Natural killer cell (primary cell): ENCODE measurements at regions not wholly inside any gene's neighbourhood (a gene's known extent, or its start where the extent isn't known, plus 50 kb on each side); places are given as distances from the start of the nearest gene placed in this dataset.

Experiments
- ATAC-seq, 3 donors: fragments of 150-1000 bp in 2 of 3; fragments of 200-7000 bp in 1 of 3; cut with Tn5 transposase; 1 replicate in 1 of 3; 2 replicates in 2 of 3; pipeline ENCODE4 v1.10.0; 2021; ENCODE audit warnings: mild to moderate bottlenecking in 2 of 3, moderate library complexity in 2 of 3
- DNase-seq, 2 donors: peaks; one replicate each; pipeline versions ENCODE4 v3.0.0 to v3.0.0-alpha.2; 2013 to 2021; ENCODE audit warnings: mixed read lengths in 1 of 2
- H3K27ac ChIP-seq: one replicate; pipeline ENCODE4 v1.5.1; 2013; ENCODE audit warnings: mild to moderate bottlenecking, low read length
- H3K27me3 ChIP-seq: one replicate; pipeline ENCODE4 v1.6.1; 2013; ENCODE audit warnings: low read length; ENCODE audit not compliant: control insufficient read depth, insufficient read depth
- H3K36me3 ChIP-seq: one replicate; pipeline ENCODE4 v1.6.1; 2013; ENCODE audit warnings: low read length; ENCODE audit not compliant: control insufficient read depth, insufficient read depth
- H3K4me1 ChIP-seq: one replicate; pipeline ENCODE4 v1.6.1; 2013; ENCODE audit warnings: low read length; ENCODE audit not compliant: control insufficient read depth, insufficient read depth
- H3K4me3 ChIP-seq: one replicate; pipeline ENCODE4 v1.5.1; 2013; ENCODE audit warnings: low read length
- H3K9me3 ChIP-seq: one replicate; pipeline ENCODE4 v1.6.1; 2013; ENCODE audit warnings: low read length; ENCODE audit not compliant: control insufficient read depth, insufficient read depth
- H3K27ac Mint-ChIP-seq, 2 donors: one replicate each; pipeline ENCODE4 v1.8.0; 2022; ENCODE audit warnings: mild to moderate bottlenecking in 2 of 2, mixed read lengths in 2 of 2, moderate library complexity in 1 of 2
- H3K27me3 Mint-ChIP-seq, 2 donors: one replicate each; pipeline ENCODE4 v1.8.0; 2022; ENCODE audit warnings: low read depth in 2 of 2, mixed read lengths in 2 of 2
- H3K36me3 Mint-ChIP-seq: one replicate; pipeline ENCODE4 v1.8.0; 2022; ENCODE audit warnings: mixed read lengths
- H3K4me1 Mint-ChIP-seq, 2 donors: one replicate each; pipeline ENCODE4 v1.8.0; 2022; ENCODE audit warnings: mixed read lengths in 2 of 2
- H3K4me3 Mint-ChIP-seq: one replicate; pipeline ENCODE4 v1.8.0; 2022; ENCODE audit warnings: mild to moderate bottlenecking, moderate library complexity, mixed read lengths
- H3K9me3 Mint-ChIP-seq, 2 donors: one replicate each; pipeline ENCODE4 v1.8.0; 2022; ENCODE audit warnings: mixed read lengths in 2 of 2
- WGBS: methylation state at CpG from one replicate; pipeline ENCODE4 v1.1.7; 2013; ENCODE audit warnings: missing lambda C conversion rate; ENCODE audit not compliant: insufficient coverage; 5-methylcytosine and 5-hydroxymethylcytosine counted together
- intact Hi-C: fragments of 100-400 bp; cut with micrococcal nuclease; formaldehyde crosslinking; loops from one replicate; pipeline ENCODE4 v1.14.2; 2022
- TF ChIP-seq, protein P1 (sequence below): fragments of 200-600 bp; IDR thresholded peaks from one replicate; pipeline ENCODE4 v1.8.0; 2022; ENCODE audit warnings: antibody characterized with exemption

- H3K9me3 ChIP-seq: no peaks in the 10 kb centered on the region
- no peak overlapping the region for H3K4me3 Mint-ChIP-seq
- DNase-seq: no peak
- H3K4me1 Mint-ChIP-seq: no peaks in the 10 kb centered on the region
- H3K27me3 Mint-ChIP-seq: peaks cover 4 to 17% of the 10 kb centered on the region in 2 donors
- H3K27ac ChIP-seq: no peak overlapping the region
- intact Hi-C loops: no loop called here
- no peaks in the 10 kb centered on the region for H3K27me3 ChIP-seq
- H3K36me3 ChIP-seq: no peaks in the 10 kb centered on the region
- no peaks in the 10 kb centered on the region for H3K36me3 Mint-ChIP-seq
- 19% methylated on average over 4 of the region's 4 CpGs for WGBS
- no peaks in the 10 kb centered on the region for H3K4me1 ChIP-seq
- no peak overlapping the region for H3K27ac Mint-ChIP-seq
- ATAC-seq: no peak
- H3K9me3 Mint-ChIP-seq: no peaks in the 10 kb centered on the region
- no peak overlapping the region for H3K4me3 ChIP-seq
- TF ChIP-seq, protein P1, sequence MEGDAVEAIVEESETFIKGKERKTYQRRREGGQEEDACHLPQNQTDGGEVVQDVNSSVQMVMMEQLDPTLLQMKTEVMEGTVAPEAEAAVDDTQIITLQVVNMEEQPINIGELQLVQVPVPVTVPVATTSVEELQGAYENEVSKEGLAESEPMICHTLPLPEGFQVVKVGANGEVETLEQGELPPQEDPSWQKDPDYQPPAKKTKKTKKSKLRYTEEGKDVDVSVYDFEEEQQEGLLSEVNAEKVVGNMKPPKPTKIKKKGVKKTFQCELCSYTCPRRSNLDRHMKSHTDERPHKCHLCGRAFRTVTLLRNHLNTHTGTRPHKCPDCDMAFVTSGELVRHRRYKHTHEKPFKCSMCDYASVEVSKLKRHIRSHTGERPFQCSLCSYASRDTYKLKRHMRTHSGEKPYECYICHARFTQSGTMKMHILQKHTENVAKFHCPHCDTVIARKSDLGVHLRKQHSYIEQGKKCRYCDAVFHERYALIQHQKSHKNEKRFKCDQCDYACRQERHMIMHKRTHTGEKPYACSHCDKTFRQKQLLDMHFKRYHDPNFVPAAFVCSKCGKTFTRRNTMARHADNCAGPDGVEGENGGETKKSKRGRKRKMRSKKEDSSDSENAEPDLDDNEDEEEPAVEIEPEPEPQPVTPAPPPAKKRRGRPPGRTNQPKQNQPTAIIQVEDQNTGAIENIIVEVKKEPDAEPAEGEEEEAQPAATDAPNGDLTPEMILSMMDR: no peak
Measured at GRCh38 chr20:4375881-4376280, 126.8 kb upstream of the ADRA1D start.

- no peaks in the 10 kb centered on the region for H3K36me3 ChIP-seq
- Mint-ChIP-seq H3K9me3 (no peaks in the 10 kb centered on the region), H3K4me3 (no peak overlapping the region), H3K36me3 (no peaks in the 10 kb centered on the region), H3K27me3 (peaks cover 0 to 4% of the 10 kb centered on the region in 2 donors), H3K4me1 (peaks cover 15 to 16% of the 10 kb centered on the region in 2 donors), H3K27ac (no peak overlapping the region)
- TF ChIP-seq, protein P1: no peak
- H3K4me1 ChIP-seq: peaks cover 8% of the 10 kb centered on the region
- intact Hi-C loops: no loop called here
- no peak overlapping the region for H3K27ac ChIP-seq
- no peaks in the 10 kb centered on the region for H3K9me3 ChIP-seq
- ATAC-seq (no peak), DNase-seq (no peak)
- H3K4me3 ChIP-seq: no peak overlapping the region
- WGBS: no CpG with 5 or more reads among the region's 1 CpG
- no peaks in the 10 kb centered on the region for H3K27me3 ChIP-seq
Measured at GRCh38 chr20:4373454-4373853, 124.4 kb upstream of the ADRA1D start.

DNA sequence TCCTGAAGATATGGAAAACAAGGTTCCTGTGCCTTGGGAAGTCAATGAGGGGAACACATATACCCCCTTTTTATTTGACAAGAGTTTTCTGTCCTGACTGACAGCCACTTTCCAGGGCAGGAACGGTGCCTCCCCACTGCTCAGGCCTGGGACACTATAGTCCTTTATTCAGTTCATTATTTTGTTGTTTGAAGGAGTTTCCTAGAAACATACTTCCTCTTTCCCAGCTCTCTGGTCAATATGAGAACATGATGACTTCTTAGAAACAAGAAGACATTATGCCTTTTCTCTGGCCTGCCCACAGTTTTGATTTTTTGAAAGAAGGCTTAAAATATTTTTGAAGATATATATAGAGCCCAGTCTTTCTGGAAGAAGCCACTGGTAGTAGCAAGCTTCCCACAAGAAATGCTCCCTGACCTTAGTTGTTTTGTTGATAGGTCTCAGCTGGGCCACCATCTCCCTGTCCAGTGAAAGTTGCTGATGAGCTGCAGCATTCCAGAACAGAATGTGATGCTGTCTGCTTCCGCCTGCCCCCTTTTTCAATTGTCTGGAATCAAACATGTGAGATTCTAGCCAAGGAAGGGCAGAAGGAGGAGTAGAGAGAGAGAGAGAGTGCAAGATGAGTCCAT lies 122.7 kb upstream of the ADRA1D start:
- TF ChIP-seq, protein P1: no peak
- 67% methylated on average over 2 of the region's 2 CpGs for WGBS
- no peaks in the 10 kb centered on the region for H3K27me3 ChIP-seq
- no peak overlapping the region for H3K27ac ChIP-seq
- H3K36me3 Mint-ChIP-seq: no peaks in the 10 kb centered on the region
- ATAC-seq (no peak), DNase-seq (no peak)
- no peak overlapping the region for H3K4me3 Mint-ChIP-seq
- H3K27me3 Mint-ChIP-seq: peaks cover 0 to 3% of the 10 kb centered on the region in 2 donors
- H3K4me1 Mint-ChIP-seq: peaks cover 15 to 16% of the 10 kb centered on the region in 2 donors
- intact Hi-C loops: no loop called here
- no peaks in the 10 kb centered on the region for H3K9me3 Mint-ChIP-seq
- peaks cover 8% of the 10 kb centered on the region for H3K4me1 ChIP-seq
- H3K9me3 ChIP-seq: no peaks in the 10 kb centered on the region
- no peak overlapping the region for H3K27ac Mint-ChIP-seq
- H3K36me3 ChIP-seq: no peaks in the 10 kb centered on the region
- H3K4me3 ChIP-seq: no peak overlapping the region

DNA sequence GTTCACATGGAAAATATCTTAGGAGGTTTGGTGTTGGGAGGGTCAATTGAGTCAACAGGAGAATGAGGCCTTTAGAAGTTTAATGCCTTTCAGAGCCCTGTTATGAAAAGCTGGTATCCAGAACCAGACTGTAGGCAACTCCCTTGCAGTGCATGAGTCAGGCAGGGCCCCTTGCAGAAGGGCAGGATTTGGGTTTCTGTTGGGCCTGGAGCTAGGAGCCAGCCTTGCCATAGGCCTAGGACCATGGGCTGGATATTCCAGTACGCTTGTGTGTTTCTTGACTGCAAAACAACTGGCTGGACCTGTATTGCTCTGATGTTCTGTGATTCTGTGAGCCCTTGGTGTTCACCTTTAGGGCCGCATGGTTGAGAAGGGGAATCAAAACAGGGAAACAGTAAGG lies 121.8 kb upstream of the ADRA1D start:
- DNase-seq (no peak), ATAC-seq (no peak)
- TF ChIP-seq, protein P1: no peak
- H3K27me3 Mint-ChIP-seq: peaks cover 0 to 3% of the 10 kb centered on the region in 2 donors
- no peak overlapping the region for H3K4me3 Mint-ChIP-seq
- H3K4me1 ChIP-seq: peaks cover 8% of the 10 kb centered on the region
- H3K27ac Mint-ChIP-seq: no peak overlapping the region
- no peaks in the 10 kb centered on the region for H3K9me3 ChIP-seq
- no peaks in the 10 kb centered on the region for H3K36me3 Mint-ChIP-seq
- peaks cover 15 to 16% of the 10 kb centered on the region in 2 donors for H3K4me1 Mint-ChIP-seq
- H3K36me3 ChIP-seq: no peaks in the 10 kb centered on the region
- 87% methylated on average over 2 of the region's 2 CpGs for WGBS
- no peaks in the 10 kb centered on the region for H3K9me3 Mint-ChIP-seq
- intact Hi-C loops: no loop called here
- H3K27me3 ChIP-seq: no peaks in the 10 kb centered on the region
- no peak overlapping the region for H3K4me3 ChIP-seq
- H3K27ac ChIP-seq: no peak overlapping the region
